ENCODE measurements at regions not wholly inside any gene's neighbourhood (a gene's known extent, or its start where the extent isn't known, plus 50 kb on each side); places are given as distances from the start of the nearest gene placed in this dataset.

DNA sequence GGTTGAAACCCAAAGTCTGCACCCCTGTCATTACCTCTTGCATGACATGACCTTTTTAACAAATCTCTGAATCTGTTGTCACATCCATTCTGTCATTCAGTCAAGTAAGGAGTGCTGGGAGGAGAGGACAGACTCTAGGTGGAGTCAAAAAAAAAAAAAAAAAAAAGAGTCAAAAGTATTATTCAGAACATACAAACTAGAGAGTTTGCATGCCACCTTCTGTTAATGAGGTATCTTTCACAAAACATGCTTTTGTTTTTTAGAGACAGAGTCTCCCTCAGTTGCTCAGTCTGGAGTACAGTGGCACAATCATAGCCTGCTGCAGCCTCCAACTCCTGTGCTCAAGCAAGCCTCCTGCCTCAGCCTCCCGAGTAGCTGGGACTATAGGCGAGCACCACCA, 81.6 kb upstream of the ARMC3 start:
- TF ChIP-seq, protein P1, sequence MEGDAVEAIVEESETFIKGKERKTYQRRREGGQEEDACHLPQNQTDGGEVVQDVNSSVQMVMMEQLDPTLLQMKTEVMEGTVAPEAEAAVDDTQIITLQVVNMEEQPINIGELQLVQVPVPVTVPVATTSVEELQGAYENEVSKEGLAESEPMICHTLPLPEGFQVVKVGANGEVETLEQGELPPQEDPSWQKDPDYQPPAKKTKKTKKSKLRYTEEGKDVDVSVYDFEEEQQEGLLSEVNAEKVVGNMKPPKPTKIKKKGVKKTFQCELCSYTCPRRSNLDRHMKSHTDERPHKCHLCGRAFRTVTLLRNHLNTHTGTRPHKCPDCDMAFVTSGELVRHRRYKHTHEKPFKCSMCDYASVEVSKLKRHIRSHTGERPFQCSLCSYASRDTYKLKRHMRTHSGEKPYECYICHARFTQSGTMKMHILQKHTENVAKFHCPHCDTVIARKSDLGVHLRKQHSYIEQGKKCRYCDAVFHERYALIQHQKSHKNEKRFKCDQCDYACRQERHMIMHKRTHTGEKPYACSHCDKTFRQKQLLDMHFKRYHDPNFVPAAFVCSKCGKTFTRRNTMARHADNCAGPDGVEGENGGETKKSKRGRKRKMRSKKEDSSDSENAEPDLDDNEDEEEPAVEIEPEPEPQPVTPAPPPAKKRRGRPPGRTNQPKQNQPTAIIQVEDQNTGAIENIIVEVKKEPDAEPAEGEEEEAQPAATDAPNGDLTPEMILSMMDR (conservative IDR thresholded peaks at IDR 0.05) = no peak
- peaks cover 12% of the 10 kb centered on the region for H3K4me1 Mint-ChIP-seq
- H3K27me3 Mint-ChIP-seq (ENCODE audit: low read depth) = no peaks in the 10 kb centered on the region
- no peak overlapping the region for H3K4me3 Mint-ChIP-seq
- H3K9me3 Mint-ChIP-seq = peaks cover 5% of the 10 kb centered on the region
- H3K36me3 Mint-ChIP-seq (ENCODE audit: low read depth) = no peaks in the 10 kb centered on the region
- H3K27ac Mint-ChIP-seq (ENCODE audit: unreplicated experiment) = no peak overlapping the region
- DNase-seq (ENCODE audit: low read depth, low spot score) = no peak

DNA sequence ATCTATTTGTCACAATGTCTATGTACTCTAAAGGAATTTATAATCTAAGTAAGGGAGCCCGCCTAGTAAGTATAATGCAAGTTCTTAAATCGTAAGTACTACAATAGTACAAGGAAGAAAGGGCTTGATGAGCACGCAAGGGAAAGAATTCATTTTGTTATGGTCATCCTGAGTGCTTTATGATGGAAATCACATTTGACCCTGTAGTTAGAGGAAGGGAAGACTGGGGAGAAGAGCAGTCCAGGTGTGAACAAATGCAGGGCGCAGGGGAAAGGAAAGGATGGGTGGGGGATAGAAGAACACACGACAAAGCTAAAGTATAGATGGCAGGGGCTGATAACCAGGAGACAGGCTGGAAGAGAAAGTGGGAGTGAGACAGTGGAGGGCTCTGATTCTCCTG, 88.2 kb upstream of the ARMC3 start:
- Mint-ChIP-seq H3K27ac (ENCODE audit: unreplicated experiment) (no peak overlapping the region), H3K36me3 (ENCODE audit: low read depth) (no peaks in the 10 kb centered on the region), H3K27me3 (ENCODE audit: low read depth) (no peaks in the 10 kb centered on the region), H3K4me3 (no peak overlapping the region), H3K4me1 (peaks cover 1% of the 10 kb centered on the region), H3K9me3 (peaks cover 6% of the 10 kb centered on the region)
- TF ChIP-seq, protein P1 (conservative IDR thresholded peaks at IDR 0.05) = no peak
- no peak for DNase-seq (ENCODE audit: low read depth, low spot score)

DNA sequence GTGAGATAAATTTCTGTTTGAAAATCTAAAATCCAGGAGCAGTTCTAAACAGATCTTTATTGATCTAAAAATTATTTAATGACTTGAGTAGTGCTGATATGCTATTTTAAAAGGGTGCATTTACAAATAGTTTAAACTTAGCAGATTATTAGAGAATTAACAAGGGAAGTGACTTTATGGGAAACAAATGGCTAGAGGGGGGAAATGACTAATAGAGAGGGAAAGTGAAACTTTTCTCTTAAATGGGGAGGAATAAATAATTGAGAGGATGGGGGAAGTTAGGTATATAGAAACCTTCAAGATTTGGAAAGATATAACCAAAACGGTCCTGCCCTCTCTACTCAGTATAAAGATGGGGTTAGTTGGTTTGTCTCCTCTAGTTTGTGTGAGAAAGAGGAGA, 90.1 kb upstream of the ARMC3 start:
- DNase-seq (ENCODE audit: low read depth, low spot score) = no peak
- H3K4me1 Mint-ChIP-seq = peaks cover 18% of the 10 kb centered on the region
- TF ChIP-seq, protein P1 (conservative IDR thresholded peaks at IDR 0.05) = no peak
- no peak overlapping the region for H3K4me3 Mint-ChIP-seq
- peaks cover 6% of the 10 kb centered on the region for H3K9me3 Mint-ChIP-seq
- no peaks in the 10 kb centered on the region for H3K36me3 Mint-ChIP-seq (ENCODE audit: low read depth)
- H3K27ac Mint-ChIP-seq (ENCODE audit: unreplicated experiment) = no peak overlapping the region
- no peaks in the 10 kb centered on the region for H3K27me3 Mint-ChIP-seq (ENCODE audit: low read depth)

DNA sequence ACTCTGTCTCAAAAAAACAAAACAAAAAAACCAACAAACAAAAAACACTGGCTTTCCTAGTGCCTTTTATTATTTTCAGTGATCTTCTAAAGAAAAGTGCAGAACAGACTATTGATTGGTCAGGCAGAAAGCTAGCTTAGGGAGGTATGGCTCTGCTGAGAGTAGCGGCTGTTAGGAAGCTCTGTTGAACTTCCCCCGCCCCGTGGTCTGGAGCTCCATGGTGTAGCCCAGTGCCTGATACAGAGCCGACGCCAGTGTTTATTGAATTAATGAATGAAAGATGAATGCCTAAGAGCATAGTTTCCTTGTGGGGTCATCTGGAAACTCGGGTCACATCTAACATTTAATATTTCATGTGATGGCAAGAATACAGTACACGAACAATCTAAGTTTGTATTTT, 90.5 kb upstream of the ARMC3 start:
- Mint-ChIP-seq H3K36me3 (ENCODE audit: low read depth) (no peaks in the 10 kb centered on the region), H3K27ac (ENCODE audit: unreplicated experiment) (no peak overlapping the region), H3K4me1 (peaks cover 21% of the 10 kb centered on the region), H3K9me3 (peaks cover 6% of the 10 kb centered on the region), H3K4me3 (no peak overlapping the region), H3K27me3 (ENCODE audit: low read depth) (no peaks in the 10 kb centered on the region)
- TF ChIP-seq, protein P1 (conservative IDR thresholded peaks at IDR 0.05) = no peak
- DNase-seq (ENCODE audit: low read depth, low spot score) = no peak

DNA sequence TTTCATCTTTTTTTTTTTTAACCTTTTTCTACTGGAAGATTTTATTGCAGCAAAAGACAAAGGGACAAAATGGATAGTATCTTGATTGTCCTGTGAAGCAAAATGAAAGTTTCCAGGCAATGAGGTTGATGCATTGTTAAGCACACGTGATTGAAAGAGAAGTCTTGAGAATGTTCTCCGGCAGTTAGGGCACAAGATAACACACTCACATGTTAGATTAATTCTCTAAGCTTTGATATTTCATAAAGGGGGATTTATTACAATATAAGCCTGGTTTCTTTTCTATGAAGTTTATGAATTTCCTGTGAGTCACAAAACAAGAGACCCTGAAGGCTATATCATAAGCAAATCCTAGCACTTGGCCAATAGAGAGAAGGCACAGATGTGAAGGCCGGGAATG, 93.4 kb upstream of the ARMC3 start:
- no peak for DNase-seq (ENCODE audit: low read depth, low spot score)
- H3K27me3 Mint-ChIP-seq (ENCODE audit: low read depth) = no peaks in the 10 kb centered on the region
- H3K9me3 Mint-ChIP-seq = peaks cover 8% of the 10 kb centered on the region
- TF ChIP-seq, protein P1 (conservative IDR thresholded peaks at IDR 0.05) = no peak
- no peak overlapping the region for H3K4me3 Mint-ChIP-seq
- no peaks in the 10 kb centered on the region for H3K36me3 Mint-ChIP-seq (ENCODE audit: low read depth)
- peaks cover 21% of the 10 kb centered on the region for H3K4me1 Mint-ChIP-seq
- no peak overlapping the region for H3K27ac Mint-ChIP-seq (ENCODE audit: unreplicated experiment)

DNA sequence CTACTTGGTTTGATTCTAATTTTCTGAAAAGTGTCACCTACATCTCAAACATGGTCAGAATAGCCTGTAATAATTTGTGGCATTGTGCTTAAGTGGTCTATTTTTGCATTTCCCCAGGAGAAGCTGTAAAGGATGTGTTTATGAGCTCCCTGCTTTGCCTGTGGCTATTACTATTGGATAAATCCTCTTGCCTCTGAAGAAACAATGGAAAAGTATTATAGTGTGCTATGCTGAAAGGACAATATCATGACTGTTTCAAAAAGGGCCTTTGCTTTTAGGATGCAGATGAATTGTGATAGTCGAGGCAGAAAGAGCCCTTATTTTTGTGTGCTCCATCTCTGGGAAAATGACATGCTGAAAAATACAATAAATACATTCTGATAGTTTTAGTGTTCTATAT, 94.1 kb upstream of the ARMC3 start:
- no peaks in the 10 kb centered on the region for H3K36me3 Mint-ChIP-seq (ENCODE audit: low read depth)
- DNase-seq (ENCODE audit: low read depth, low spot score) = no peak
- no peaks in the 10 kb centered on the region for H3K27me3 Mint-ChIP-seq (ENCODE audit: low read depth)
- H3K9me3 Mint-ChIP-seq = peaks cover 8% of the 10 kb centered on the region
- TF ChIP-seq, protein P1 (conservative IDR thresholded peaks at IDR 0.05) = no peak
- peak overlapping the region; percentile 51 for H3K27ac Mint-ChIP-seq (ENCODE audit: unreplicated experiment)
- peaks cover 21% of the 10 kb centered on the region for H3K4me1 Mint-ChIP-seq
- H3K4me3 Mint-ChIP-seq = no peak overlapping the region

Data from neural crest cell (in vitro differentiated cells).